Loucy (cell line): ENCODE measurements at regions not wholly inside any gene's neighbourhood (a gene's known extent, or its start where the extent isn't known, plus 50 kb on each side); places are given as distances from the start of the nearest gene placed in this dataset.

ENCODE experiments used
- EZH2phosphoT487 ChIP-seq: fragments of 200-600 bp; IDR thresholded peaks from 2 replicates; pipeline ENCODE4 v1.6.1; 2018; ENCODE audit warnings: antibody characterized with exemption, mild to moderate bottlenecking, moderate library complexity, borderline replicate concordance
- TF ChIP-seq, protein P1 (sequence below): fragments of 200-600 bp; sonication (generic); conservative IDR thresholded peaks from 2 replicates; pipeline ENCODE4 v1.5.1; 2014; ENCODE audit warnings: mild to moderate bottlenecking, antibody characterized with exemption, low read length

DNA sequence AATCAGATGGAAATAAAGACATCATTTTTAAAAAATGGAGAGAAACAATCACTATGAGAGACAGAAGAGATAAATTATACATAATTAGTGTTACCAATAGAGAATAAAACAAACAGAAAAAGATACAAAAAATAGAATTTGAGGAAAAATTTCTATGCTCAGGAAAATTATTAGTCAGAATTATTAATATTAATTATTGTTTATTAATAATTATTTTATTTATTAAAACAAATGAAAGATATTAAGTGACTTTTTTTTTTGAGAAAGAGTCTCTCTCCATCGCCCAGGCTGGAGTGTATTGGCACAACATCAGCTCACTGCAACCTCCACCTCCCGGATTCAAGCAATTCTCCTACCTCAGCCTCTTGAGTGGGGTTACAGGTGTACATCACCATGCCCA is 299.8 kb upstream of the NR5A2 start:
- TF ChIP-seq, protein P1, sequence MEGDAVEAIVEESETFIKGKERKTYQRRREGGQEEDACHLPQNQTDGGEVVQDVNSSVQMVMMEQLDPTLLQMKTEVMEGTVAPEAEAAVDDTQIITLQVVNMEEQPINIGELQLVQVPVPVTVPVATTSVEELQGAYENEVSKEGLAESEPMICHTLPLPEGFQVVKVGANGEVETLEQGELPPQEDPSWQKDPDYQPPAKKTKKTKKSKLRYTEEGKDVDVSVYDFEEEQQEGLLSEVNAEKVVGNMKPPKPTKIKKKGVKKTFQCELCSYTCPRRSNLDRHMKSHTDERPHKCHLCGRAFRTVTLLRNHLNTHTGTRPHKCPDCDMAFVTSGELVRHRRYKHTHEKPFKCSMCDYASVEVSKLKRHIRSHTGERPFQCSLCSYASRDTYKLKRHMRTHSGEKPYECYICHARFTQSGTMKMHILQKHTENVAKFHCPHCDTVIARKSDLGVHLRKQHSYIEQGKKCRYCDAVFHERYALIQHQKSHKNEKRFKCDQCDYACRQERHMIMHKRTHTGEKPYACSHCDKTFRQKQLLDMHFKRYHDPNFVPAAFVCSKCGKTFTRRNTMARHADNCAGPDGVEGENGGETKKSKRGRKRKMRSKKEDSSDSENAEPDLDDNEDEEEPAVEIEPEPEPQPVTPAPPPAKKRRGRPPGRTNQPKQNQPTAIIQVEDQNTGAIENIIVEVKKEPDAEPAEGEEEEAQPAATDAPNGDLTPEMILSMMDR, result no peak
- no peak for TF ChIP-seq EZH2phosphoT487
